ENCODE measurements at regions not wholly inside any gene's neighbourhood (a gene's known extent, or its start where the extent isn't known, plus 50 kb on each side); places are given as distances from the start of the nearest gene placed in this dataset.

GRCh38 chr7:79736418-79736817 lies 283.0 kb upstream of the MAGI2 start:
- TF ChIP-seq NR2F1 (conservative IDR thresholded peaks at IDR 0.05) = no peak
- no peak for TF ChIP-seq CTCF (IDR thresholded peaks at IDR 0.05 in 2 of 3, conservative IDR thresholded peaks at IDR 0.05 in 1 of 3; ENCODE audit: control insufficient read depth in 2 of 3, extremely low read depth in 1 of 3, insufficient read depth in 1 of 3, low read depth in 3 of 3, low read length in 3 of 3)
- no peak for TF ChIP-seq SRF (IDR thresholded peaks at IDR 0.05; ENCODE audit: low read depth in 2 of 2, low read length in 2 of 2)
